Cardiac muscle cell (in vitro differentiated cells and primary cell): ENCODE measurements at regions not wholly inside any gene's neighbourhood (a gene's known extent, or its start where the extent isn't known, plus 50 kb on each side); places are given as distances from the start of the nearest gene placed in this dataset.
A peak's percentile ranks its signal among the peaks of the same experiment; 100 is the strongest.

Experiments used
- DNase-seq, 2 donors: peaks; one replicate each; pipeline versions ENCODE4 v3.0.0 to v3.0.0-alpha.2; 2010 to 2017; ENCODE audit warnings: low read depth in 1 of 2, low spot score in 1 of 2
- H3K27ac ChIP-seq: fragments of 200-600 bp; sonication (generic); 2 replicates; pipeline ENCODE4 v1.5.1; 2016
- H3K27me3 ChIP-seq: fragments of 200-600 bp; sonication (generic); 2 replicates; pipeline ENCODE4 v1.6.0; 2016; ENCODE audit warnings: control low read depth
- H3K36me3 ChIP-seq: fragments of 200-600 bp; sonication (generic); 2 replicates; pipeline ENCODE4 v1.5.1; 2016; ENCODE audit warnings: control low read depth
- H3K4me1 ChIP-seq: fragments of 200-600 bp; sonication (generic); 2 replicates; pipeline ENCODE4 v1.8.1; 2017; ENCODE audit warnings: low read depth, mild to moderate bottlenecking, mixed run types
- H3K4me3 ChIP-seq: fragments of 200-600 bp; sonication (generic); 2 replicates; pipeline ENCODE4 v1.5.1; 2016; ENCODE audit warnings: mild to moderate bottlenecking
- H3K9me3 ChIP-seq: fragments of 200-600 bp; sonication (generic); 2 replicates; pipeline ENCODE4 v1.5.1; 2017; ENCODE audit warnings: low read depth, mild to moderate bottlenecking, control low read depth
- TF ChIP-seq, protein P1 (sequence below): IDR thresholded peaks from 2 replicates; pipeline ENCODE4 v1.5.1; 2012; ENCODE audit warnings: low read depth, mild to moderate bottlenecking, low read length

DNA sequence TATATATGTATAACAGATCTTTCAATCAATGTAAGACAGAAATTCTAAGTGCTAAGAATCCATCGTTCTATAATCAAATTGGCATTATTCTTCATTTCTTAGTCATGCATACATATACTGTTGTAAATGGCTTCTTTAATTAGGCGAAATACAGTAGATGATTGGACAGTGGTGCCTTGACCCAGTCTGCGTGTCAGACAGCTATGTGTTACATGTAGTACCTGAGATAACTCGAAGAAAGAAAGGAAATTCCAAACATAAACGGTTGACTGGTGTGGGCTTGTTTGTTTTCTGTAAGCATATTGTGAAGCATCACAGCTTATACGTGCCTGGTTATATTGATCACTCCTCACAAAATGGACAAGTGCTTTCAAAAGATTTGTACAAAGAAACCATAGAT is 210.5 kb downstream of the ETNK1 start:
- DNase-seq, result no peak
- Histone ChIP-seq H3K4me3 (no peak overlapping the region), H3K27me3 (no peaks in the 10 kb centered on the region), H3K27ac (no peak overlapping the region), H3K4me1 (no peaks in the 10 kb centered on the region), H3K9me3 (no peaks in the 10 kb centered on the region), H3K36me3 (no peaks in the 10 kb centered on the region)
- TF ChIP-seq, protein P1, sequence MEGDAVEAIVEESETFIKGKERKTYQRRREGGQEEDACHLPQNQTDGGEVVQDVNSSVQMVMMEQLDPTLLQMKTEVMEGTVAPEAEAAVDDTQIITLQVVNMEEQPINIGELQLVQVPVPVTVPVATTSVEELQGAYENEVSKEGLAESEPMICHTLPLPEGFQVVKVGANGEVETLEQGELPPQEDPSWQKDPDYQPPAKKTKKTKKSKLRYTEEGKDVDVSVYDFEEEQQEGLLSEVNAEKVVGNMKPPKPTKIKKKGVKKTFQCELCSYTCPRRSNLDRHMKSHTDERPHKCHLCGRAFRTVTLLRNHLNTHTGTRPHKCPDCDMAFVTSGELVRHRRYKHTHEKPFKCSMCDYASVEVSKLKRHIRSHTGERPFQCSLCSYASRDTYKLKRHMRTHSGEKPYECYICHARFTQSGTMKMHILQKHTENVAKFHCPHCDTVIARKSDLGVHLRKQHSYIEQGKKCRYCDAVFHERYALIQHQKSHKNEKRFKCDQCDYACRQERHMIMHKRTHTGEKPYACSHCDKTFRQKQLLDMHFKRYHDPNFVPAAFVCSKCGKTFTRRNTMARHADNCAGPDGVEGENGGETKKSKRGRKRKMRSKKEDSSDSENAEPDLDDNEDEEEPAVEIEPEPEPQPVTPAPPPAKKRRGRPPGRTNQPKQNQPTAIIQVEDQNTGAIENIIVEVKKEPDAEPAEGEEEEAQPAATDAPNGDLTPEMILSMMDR, result no peak

DNA sequence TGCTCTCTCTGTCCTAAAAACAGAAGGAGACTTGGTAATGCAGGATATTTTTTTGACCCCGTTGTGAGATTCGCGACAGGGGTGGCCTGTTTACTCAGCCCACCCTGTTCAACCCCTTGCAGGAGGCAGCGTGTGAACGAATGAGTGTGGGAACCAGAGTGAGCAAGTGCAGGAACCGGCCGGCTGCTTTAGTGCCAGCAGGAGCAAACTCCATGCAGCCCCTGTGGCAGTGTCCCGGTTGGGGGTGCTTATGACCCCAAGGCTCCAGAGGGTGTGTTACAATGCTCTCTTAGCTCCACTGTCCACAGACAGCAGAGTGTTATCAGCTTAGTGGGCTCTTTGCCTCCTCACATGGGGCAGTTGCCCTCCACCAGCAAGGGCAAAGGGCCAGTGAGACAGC is 225.2 kb downstream of the ETNK1 start:
- Histone ChIP-seq H3K36me3 (no peaks in the 10 kb centered on the region), H3K9me3 (no peaks in the 10 kb centered on the region), H3K27ac (no peak overlapping the region), H3K4me3 (no peak overlapping the region), H3K27me3 (no peaks in the 10 kb centered on the region), H3K4me1 (no peaks in the 10 kb centered on the region)
- TF ChIP-seq, protein P1, result no peak
- no peak for DNase-seq

DNA sequence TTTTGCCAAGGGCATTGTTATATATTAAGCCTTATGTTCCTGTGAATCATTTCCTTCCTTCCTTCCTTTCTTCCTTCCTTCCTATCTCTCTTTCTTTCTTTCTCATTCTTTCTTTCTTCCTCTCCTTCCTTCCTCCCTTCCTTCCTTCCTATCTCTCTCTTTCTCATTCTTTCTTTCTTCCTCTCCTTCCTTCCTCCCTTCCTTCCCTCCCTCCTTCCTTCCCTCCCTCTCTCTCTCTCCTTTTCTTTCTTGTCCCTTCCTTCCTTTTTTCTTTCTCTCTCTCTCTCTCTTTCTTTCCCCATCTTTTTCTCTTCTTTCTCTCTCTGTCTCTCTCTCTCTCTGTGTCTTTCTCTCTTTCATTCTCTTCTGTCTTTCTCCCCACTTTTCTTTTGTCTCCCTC is 226.6 kb downstream of the ETNK1 start:
- no peak for DNase-seq
- no peaks in the 10 kb centered on the region for H3K36me3 ChIP-seq
- no peaks in the 10 kb centered on the region for H3K27me3 ChIP-seq
- H3K27ac ChIP-seq, result no peak overlapping the region
- H3K4me3 ChIP-seq, result no peak overlapping the region
- H3K9me3 ChIP-seq, result no peaks in the 10 kb centered on the region
- no peaks in the 10 kb centered on the region for H3K4me1 ChIP-seq
- TF ChIP-seq, protein P1, result no peak

DNA sequence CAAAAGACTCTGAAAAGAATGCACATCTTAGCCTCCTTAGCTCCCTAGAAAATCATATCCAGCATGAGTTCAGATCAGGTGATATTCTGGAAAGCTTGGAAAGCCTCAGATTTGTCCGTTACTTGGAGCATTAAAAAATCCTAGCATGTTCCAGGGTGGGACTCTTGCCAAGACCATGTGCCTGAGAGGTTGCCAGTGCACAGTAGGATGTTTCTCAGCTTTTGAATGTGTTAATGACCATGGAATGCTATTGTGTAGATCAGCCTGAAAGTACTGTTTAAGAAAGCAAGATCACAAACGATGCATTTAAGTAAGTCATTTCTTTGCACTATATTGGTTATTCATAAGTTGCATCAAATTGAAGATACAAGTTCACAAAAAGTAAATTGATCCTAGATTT is 230.5 kb downstream of the ETNK1 start:
- Histone ChIP-seq H3K36me3 (no peaks in the 10 kb centered on the region), H3K27ac (no peak overlapping the region), H3K9me3 (no peaks in the 10 kb centered on the region), H3K4me1 (peaks cover 27% of the 10 kb centered on the region), H3K27me3 (no peaks in the 10 kb centered on the region), H3K4me3 (no peak overlapping the region)
- DNase-seq, result no peak
- TF ChIP-seq, protein P1, result no peak

DNA sequence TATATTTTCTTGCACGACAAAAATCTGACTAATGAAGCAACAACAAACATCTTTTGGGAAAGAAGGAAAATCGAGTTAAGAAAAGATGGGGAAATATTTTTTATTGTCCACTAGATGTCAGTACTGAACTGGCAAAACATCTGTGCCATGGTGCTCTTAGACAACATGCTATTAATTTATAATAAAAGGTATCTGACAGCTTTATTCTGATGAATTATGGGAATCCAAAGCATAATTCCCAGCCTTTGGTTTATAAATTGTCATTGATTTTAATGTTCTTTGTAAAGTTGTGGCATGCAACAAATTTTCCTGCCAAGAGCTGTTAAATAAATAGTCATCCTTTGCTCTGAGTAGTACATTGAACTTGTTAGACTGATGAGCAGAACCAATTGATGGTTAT is 231.2 kb downstream of the ETNK1 start:
- TF ChIP-seq, protein P1, result peak; percentile 52
- Histone ChIP-seq H3K9me3 (no peaks in the 10 kb centered on the region), H3K4me3 (no peak overlapping the region), H3K27ac (no peak overlapping the region), H3K4me1 (peaks cover 32% of the 10 kb centered on the region), H3K27me3 (no peaks in the 10 kb centered on the region), H3K36me3 (no peaks in the 10 kb centered on the region)
- peak; percentile 47 to 53 for DNase-seq
